ENCODE measurements at regions not wholly inside any gene's neighbourhood (a gene's known extent, or its start where the extent isn't known, plus 50 kb on each side); places are given as distances from the start of the nearest gene placed in this dataset.
A peak's percentile ranks its signal among the peaks of the same experiment; 100 is the strongest.

- POLR2A ChIA-PET (ENCODE audit: unreplicated experiment), result no interaction called here
- TF ChIP-seq EZH2 (IDR thresholded peaks at IDR 0.05; ENCODE audit: low read depth) (no peak), CTCF (conservative IDR thresholded peaks at IDR 0.05) (no peak)
Observed at GRCh38 chr2:180742801-180743200, 237.6 kb upstream of the UBE2E3 start.

GRCh38 chr2:180739070-180739469 is 241.3 kb upstream of the UBE2E3 start:
- Histone ChIP-seq H3K27ac (no peak overlapping the region), H2AFZ (no peak overlapping the region), H3K4me3 (no peak overlapping the region), H3K79me2 (ENCODE audit: low read depth) (no peaks in the 10 kb centered on the region), H3K9me2 (ENCODE audit: insufficient read depth) (no peaks in the 10 kb centered on the region), H3K27me3 (ENCODE audit: insufficient read depth, low read depth) (no peaks in the 10 kb centered on the region), H3K4me1 (replicated peaks; ENCODE audit: insufficient read depth) (peaks cover 18% of the 10 kb centered on the region), H3K36me3 (ENCODE audit: low read depth) (no peaks in the 10 kb centered on the region), H3K9me3 (ENCODE audit: insufficient read depth, low read depth) (no peaks in the 10 kb centered on the region), H4K20me1 (ENCODE audit: insufficient read depth) (no peaks in the 10 kb centered on the region), H3F3A (ENCODE audit: insufficient read depth, low read depth) (0 out of 2 replicates have a peak, but pooled peaks cover 5% of the 10 kb centered on the region), H3K4me2 (no peak overlapping the region)
- no peak for DNase-seq
- BruUV-seq (replicated peaks), result no TSS peak
- POLR2A ChIA-PET (ENCODE audit: unreplicated experiment), result interaction anchor here (0.7 kb wide), 1 partner anchor 10 kb away, joined by 3 read pairs; no protein-coding TSS in a partner anchor
- CTCF ChIA-PET, result no interaction called here
- TF ChIP-seq CTCF (conservative IDR thresholded peaks at IDR 0.05) (no peak), EZH2 (IDR thresholded peaks at IDR 0.05; ENCODE audit: low read depth) (no peak)
- intact Hi-C loops (cut with micrococcal nuclease; ENCODE audit: unreplicated experiment), result no loop called here

More at GRCh38 chr2:180742801-180743200, 237.6 kb upstream of the UBE2E3 start:
- Histone ChIP-seq H3K36me3 (ENCODE audit: low read depth) (no peaks in the 10 kb centered on the region), H2AFZ (0 out of 2 replicates have a peak overlapping the region, but pooled peaks have one; percentile 7), H3K4me1 (replicated peaks; ENCODE audit: insufficient read depth) (peaks cover 29% of the 10 kb centered on the region), H3K4me3 (0 out of 2 replicates have a peak overlapping the region, but pooled peaks have one; percentile 4), H4K20me1 (ENCODE audit: insufficient read depth) (no peaks in the 10 kb centered on the region), H3K27ac (peak overlapping the region; percentile 11), H3K79me2 (ENCODE audit: low read depth) (no peaks in the 10 kb centered on the region), H3K4me2 (peak overlapping the region; percentile 11), H3F3A (ENCODE audit: insufficient read depth, low read depth) (peaks cover 15% of the 10 kb centered on the region), H3K9me3 (ENCODE audit: insufficient read depth, low read depth) (peaks cover 19% of the 10 kb centered on the region), H3K9me2 (ENCODE audit: insufficient read depth) (no peaks in the 10 kb centered on the region), H3K27me3 (ENCODE audit: insufficient read depth, low read depth) (no peaks in the 10 kb centered on the region)
- CTCF ChIA-PET, result no interaction called here
- TSS peak; percentile 16 for BruUV-seq (replicated peaks)
- DNase-seq, result peak; percentile 32 to 81
- intact Hi-C loops (cut with micrococcal nuclease; ENCODE audit: unreplicated experiment), result loop anchor here (1.0 to 10.0 kb wide), 3 partner anchors 14 to 1212 kb away; no protein-coding TSS in a partner anchor

GRCh38 chr2:180735799-180736198 is 244.6 kb upstream of the UBE2E3 start:
- H3K27me3 ChIP-seq (ENCODE audit: insufficient read depth, low read depth), result no peaks in the 10 kb centered on the region
- ChIA-PET CTCF (interaction anchor here (0.5 kb wide), 1 partner anchor 54 kb away, joined by 6 read pairs; no protein-coding TSS in a partner anchor), POLR2A (ENCODE audit: unreplicated experiment) (no interaction called here)
- no peak overlapping the region for H3K27ac ChIP-seq
- TF ChIP-seq CTCF (conservative IDR thresholded peaks at IDR 0.05) (no peak), EZH2 (IDR thresholded peaks at IDR 0.05; ENCODE audit: low read depth) (no peak)
- H3K4me1 ChIP-seq (replicated peaks; ENCODE audit: insufficient read depth), result peaks cover 4% of the 10 kb centered on the region
- no peak for DNase-seq
- no TSS peak for BruUV-seq (replicated peaks)
- no peaks in the 10 kb centered on the region; the same call in 1 of the 2 replicates for H3K36me3 ChIP-seq (ENCODE audit: low read depth)
- H3K9me3 ChIP-seq (ENCODE audit: insufficient read depth, low read depth), result peaks cover 7% of the 10 kb centered on the region; the same call in 1 of the 2 replicates
- no peaks in the 10 kb centered on the region for H4K20me1 ChIP-seq (ENCODE audit: insufficient read depth)
- H3K9me2 ChIP-seq (ENCODE audit: insufficient read depth), result no peaks in the 10 kb centered on the region
- H3F3A ChIP-seq (ENCODE audit: insufficient read depth, low read depth), result peaks cover 4% of the 10 kb centered on the region; the same call in 1 of the 2 replicates
- no peak overlapping the region for H2AFZ ChIP-seq
- H3K4me2 ChIP-seq, result no peak overlapping the region
- no peak overlapping the region for H3K4me3 ChIP-seq
- H3K79me2 ChIP-seq (ENCODE audit: low read depth), result no peaks in the 10 kb centered on the region
- intact Hi-C loops (cut with micrococcal nuclease; ENCODE audit: unreplicated experiment), result no loop called here
